G401 (cell line): ENCODE measurements at regions not wholly inside any gene's neighbourhood (a gene's known extent, or its start where the extent isn't known, plus 50 kb on each side); places are given as distances from the start of the nearest gene placed in this dataset.

ENCODE experiments used
- DNase-seq: peaks from one replicate; pipeline ENCODE4 v3.0.0-alpha.2; 2015; ENCODE audit warnings: low spot score
- in situ Hi-C: cut with HindIII; loops from 2 replicates; pipeline ENCODE4 v1.10.0; 2016; ENCODE audit warnings: low sequenced_read_pairs, mixed read lengths

DNA sequence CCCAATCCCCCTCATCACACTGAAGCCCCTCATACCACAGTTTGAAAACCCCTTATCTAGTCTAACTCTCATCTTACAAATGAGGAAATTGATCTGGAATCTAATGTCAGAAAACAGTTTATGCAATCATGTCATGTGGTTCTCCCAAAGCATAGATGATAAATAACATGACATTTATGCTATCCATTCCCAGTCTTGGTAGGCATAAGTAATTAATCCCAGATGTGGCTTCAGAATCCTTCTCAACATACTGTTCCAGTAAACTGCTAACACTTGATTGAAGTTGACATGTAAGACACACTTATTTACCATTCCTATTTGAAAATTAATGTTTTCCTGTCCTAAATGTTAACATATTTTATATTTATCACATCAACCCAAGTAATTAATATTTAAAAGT lies 168.7 kb downstream of the GALC start:
- DNase-seq = no peak
- in situ Hi-C loops = no loop called here

DNA sequence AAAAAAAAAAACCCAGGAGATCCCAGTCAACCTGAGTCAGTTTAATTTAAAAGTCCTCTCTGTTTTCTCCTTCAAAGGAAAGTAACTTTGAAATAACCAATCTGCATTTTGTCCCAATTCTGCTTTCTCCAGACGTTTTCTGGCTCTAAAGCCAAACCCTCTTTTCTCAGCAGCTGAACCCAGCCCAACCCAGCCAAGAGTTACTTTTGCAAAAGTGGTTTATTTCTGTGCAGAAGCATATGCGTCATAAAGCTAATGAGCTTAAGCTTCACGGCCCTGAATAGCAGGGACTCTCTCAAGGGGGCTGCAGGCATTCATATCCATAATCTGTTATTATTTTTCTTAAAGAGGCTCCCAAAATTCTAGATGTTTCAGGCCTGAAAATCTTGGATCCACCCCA lies 176.6 kb downstream of the GALC start:
- no peak for DNase-seq
- in situ Hi-C loops = no loop called here

DNA sequence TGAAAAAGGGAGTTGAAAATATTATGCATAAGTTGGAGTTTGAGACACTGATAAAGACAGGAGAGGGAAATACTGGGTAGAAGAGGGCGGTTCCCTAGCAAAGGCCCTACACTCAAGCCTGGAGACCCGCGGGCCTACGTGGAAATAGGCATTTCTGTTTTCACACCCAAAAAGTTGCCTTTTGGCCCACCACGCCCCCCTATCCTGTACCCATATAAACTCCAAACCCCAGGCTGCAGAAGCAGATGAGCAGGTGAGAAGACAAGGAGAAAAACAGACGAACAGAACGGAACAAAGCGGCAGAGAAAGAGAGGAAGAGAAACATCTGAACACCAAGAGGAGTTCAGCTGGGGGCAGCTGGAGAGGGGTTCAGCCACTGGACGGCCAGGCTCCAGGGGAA lies 177.9 kb downstream of the GALC start:
- in situ Hi-C loops = no loop called here
- DNase-seq = no peak

DNA sequence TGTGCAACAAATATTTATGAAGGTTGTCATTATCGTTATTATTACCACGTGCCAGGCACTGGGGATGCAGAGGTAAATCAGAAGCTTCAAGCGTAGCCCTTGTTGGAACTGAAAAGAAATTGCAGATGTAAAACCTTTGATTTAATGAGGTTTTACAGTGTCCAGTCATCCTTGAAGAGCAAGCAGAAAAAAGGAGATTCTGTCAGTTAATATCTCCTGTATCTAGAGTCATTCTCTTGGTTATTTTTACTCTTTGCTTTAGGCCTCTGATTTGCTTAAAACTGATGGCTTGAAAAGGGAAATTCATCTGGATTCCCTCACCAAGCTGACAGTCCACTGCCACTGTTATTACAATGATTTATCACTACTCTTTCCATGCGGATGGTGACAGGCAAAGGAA lies 179.3 kb downstream of the GALC start:
- in situ Hi-C loops = no loop called here
- DNase-seq = no peak

DNA sequence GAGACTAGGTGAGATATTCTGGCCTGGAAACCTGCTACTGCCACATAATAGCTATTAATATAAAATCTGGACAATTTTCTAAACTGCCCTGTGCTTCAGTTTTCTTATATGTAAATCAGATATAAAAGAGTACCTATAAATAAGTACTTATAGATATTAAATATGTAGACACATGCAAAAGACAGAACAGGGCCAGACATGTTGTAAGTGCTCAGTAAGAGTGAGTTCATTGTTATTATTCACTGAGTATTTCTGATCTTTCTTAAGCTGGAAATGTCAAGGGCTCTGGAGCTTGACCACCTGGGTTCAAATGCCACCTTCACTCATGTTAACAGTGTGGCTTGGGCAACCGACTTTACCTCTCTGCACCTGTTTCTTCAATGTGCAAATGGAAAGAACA lies 179.8 kb downstream of the GALC start:
- in situ Hi-C loops = no loop called here
- no peak for DNase-seq

GRCh38 chr14:87811246-87811645 lies 181.7 kb downstream of the GALC start:
- in situ Hi-C loops = no loop called here
- DNase-seq = no peak

- in situ Hi-C loops = no loop called here
These were observed 182.3 kb downstream of the GALC start for GRCh38 chr14:87810711-87811110.

GRCh38 chr14:87809261-87809660 lies 183.7 kb downstream of the GALC start:
- in situ Hi-C loops = no loop called here
- DNase-seq = no peak

More at GRCh38 chr14:87810711-87811110, 182.3 kb downstream of the GALC start:
- DNase-seq = no peak

GRCh38 chr14:87805315-87805723 lies 187.7 kb downstream of the GALC start:
- DNase-seq = no peak
- in situ Hi-C loops = no loop called here

- DNase-seq = no peak
- in situ Hi-C loops = no loop called here
These were observed 192.8 kb downstream of the GALC start for GRCh38 chr14:87800216-87800615.

GRCh38 chr14:87799400-87799799 lies 193.6 kb downstream of the GALC start:
- DNase-seq = no peak
- in situ Hi-C loops = no loop called here

DNA sequence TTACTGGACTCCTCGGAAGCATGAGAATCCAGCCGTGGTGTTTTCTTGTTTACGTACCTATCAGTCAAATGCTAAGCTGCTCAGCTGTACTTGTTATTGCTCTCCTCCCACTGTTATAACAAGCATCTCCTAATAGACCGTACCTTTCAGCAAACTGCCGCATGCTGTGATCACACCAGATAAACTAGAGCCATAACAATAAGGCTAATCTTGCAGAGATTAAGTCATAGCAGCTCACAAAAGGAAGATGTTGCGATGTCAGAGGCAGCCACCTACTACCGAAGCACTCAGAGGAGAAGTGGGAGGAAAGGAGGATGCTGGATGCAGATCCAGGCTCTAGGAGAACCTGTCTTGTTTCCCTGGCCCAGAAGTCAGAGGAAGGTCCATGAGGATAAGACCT lies 196.0 kb downstream of the GALC start:
- no peak for DNase-seq
- in situ Hi-C loops = no loop called here

GRCh38 chr14:87794561-87794960 lies 198.4 kb downstream of the GALC start:
- in situ Hi-C loops = no loop called here
- no peak for DNase-seq

DNA sequence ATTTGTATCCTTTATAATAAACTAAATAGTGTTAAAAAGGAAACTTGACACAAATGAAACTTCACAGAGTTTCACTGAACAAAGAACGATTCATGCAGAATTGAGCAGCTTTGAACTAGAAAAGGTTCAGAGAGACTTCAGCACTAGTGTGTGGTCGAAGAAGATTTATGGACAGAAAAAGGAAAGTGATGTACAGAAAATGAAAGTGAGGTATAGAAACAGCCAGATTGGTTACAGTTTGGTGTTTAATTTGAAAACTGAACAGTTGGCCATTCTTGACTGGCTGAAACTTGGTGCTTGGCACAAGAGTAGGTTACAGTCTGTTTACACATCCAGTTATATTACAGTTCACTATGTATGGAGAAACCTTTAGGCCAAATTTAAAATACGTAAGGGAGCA lies 207.1 kb downstream of the GALC start:
- in situ Hi-C loops = no loop called here
- no peak for DNase-seq

DNA sequence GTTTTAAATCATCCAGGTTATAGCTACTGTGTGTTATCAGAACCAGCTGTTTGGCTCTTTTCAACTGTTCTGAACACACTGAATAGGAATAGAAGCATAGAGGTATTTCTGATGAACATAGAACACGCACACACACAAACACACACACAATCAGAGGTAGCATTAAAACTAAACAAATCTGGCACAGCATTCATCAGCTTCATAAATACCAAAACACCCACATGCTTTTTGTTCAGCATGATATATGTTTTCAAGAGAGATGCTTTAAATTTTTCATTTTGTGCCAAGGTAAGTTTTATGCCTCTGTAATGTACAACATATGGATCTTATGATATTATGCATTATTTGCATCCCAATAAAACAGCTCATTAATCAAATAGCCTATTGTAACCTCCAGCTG lies 208.6 kb downstream of the GALC start:
- in situ Hi-C loops = no loop called here
- DNase-seq = no peak

DNA sequence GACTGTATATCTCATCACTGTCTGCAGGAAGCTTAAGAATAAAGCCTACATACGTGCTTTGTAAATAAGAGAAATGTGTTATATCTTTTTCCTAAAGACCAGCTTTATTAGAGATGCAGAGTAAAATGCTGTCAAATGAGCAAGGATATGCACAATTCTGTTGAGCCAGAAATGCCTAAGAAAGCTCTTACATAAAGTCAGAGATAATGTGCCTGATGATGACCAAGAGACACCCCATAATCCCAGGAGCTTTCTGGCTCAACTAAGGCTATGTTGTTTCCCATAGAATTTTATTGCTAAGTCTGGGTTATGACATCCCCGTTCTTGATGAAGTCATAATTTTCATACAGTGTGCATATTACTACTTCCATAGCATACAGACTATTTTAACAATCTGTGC lies 209.9 kb downstream of the GALC start:
- in situ Hi-C loops = no loop called here

DNA sequence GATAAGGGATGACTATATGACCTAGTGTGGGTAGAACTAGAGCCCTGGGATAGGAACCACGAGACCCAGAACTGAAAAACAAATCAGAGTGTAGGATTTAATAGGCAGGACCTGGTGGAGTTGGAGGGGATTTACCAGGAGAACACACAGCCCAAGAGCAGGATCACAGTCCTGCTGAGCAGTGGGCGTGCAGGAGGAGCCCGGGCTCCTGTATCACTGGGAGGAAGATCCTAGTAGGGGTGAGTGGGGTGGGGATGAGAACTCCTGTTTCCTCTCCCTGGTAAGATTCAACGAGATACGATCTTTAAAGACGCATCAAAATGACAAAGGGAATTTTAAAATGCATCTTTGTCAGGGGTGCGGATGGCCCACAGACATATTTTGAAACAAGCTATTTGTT lies 220.1 kb downstream of the GALC start:
- in situ Hi-C loops = no loop called here
- no peak for DNase-seq

More for the DNA sequence above, 209.9 kb downstream of the GALC start:
- DNase-seq = no peak

DNA sequence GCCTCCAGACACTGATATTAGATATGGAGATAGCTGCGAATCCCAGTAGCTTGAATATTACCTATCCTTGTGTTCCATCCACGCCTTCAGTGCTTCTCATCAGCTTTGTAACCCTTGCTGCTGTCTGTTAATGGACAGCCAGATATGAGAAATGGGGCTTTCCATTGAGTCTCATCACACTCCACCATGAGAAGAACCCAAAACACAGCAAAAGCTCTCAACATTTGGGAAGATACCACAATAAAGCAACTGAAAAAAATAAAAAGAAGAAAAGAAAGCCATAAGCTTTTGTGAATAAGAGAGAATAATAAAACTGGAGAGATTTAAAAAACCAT lies 225.4 kb downstream of the GALC start:
- no peak for DNase-seq
- in situ Hi-C loops = no loop called here

GRCh38 chr14:87758876-87759275 lies 234.1 kb downstream of the GALC start:
- DNase-seq = no peak

GRCh38 chr14:87756661-87757060 lies 236.3 kb downstream of the GALC start:
- no peak for DNase-seq
- in situ Hi-C loops = no loop called here

More at GRCh38 chr14:87758876-87759275, 234.1 kb downstream of the GALC start:
- in situ Hi-C loops = no loop called here

GRCh38 chr14:87754520-87755223 lies 238.3 kb downstream of the GALC start:
- DNase-seq = no peak
- in situ Hi-C loops = no loop called here

DNA sequence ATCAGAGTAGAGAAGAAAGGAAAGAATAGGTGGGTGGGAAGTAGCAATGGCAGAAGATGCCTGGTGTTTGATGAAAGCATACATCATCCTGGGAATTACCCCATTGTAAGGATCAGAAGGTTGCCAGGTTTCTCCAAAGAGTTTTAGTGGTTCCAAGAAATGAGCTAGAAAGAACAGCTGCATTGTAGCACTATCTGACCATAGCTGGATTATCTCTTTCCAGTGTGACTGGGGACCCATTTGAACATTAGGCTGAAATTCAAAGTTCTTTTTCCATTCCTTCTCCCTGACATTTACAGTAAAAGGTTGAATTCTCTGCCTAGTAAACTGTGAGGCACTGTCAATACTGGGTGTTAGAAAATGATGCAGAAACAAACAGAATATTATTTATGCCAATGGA lies 244.4 kb downstream of the GALC start:
- DNase-seq = no peak
- in situ Hi-C loops = no loop called here
